GM19239 (cell line): ENCODE measurements at regions not wholly inside any gene's neighbourhood (a gene's known extent, or its start where the extent isn't known, plus 50 kb on each side); places are given as distances from the start of the nearest gene placed in this dataset.
A peak's percentile ranks its signal among the peaks of the same experiment; 100 is the strongest.
"Not testable (repeated sequence)": the region's sequence is repeated elsewhere in the genome, so short reads cannot be mapped to it uniquely, and the experiment has no call there.

ENCODE experiments used
- DNase-seq: peaks from one replicate; pipeline ENCODE4 v3.0.0; 2011; ENCODE audit warnings: low spot score; ENCODE audit not compliant: insufficient read length
- FAIRE-seq: peaks from 2 replicates; lab custom pipeline; 2011; peaks lifted over from hg19 to GRCh38; lab: Jason Lieb, UNC

DNA sequence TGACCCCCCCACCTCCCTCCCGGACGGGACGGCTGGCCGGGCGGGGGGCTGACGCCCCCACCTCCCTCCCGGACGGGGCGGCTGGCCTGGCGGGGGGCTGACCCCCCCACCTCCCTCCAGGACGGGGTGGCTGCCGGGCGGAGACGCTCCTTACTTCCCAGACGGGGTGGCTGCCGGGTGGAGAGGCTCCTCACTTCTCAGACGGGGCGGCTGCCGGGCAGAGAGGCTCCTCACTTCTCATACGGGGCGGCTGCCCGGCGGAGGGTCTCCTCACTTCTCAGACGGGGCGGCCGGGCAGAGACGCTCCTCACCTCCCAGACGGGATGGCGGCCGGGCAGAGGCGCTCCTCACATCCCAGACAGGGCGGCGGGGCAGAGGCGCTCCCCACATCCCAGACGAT lies 84.7 kb downstream of the OR2B2 start:
- not testable (repeated sequence) for DNase-seq, FAIRE-seq

DNA sequence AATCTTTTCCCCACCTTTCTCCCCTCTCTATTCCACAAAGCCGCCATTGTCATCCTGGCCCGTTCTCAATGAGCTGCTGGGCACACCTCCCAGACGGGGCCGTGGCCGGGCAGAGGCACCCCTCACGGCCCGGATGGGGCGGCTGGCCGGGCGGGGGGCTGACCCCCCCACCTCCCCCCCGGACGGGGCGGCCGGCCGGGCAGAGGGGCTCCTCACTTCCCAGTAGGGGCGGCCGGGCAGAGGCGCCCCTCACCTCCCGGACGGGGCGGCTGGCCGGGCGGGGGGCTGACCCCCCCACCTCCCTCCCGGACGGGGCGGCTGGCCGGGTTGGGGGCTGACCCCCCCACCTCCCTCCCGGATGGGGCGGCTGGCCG lies 85.6 kb downstream of the OR2B2 start:
- not testable (repeated sequence) for DNase-seq, FAIRE-seq

DNA sequence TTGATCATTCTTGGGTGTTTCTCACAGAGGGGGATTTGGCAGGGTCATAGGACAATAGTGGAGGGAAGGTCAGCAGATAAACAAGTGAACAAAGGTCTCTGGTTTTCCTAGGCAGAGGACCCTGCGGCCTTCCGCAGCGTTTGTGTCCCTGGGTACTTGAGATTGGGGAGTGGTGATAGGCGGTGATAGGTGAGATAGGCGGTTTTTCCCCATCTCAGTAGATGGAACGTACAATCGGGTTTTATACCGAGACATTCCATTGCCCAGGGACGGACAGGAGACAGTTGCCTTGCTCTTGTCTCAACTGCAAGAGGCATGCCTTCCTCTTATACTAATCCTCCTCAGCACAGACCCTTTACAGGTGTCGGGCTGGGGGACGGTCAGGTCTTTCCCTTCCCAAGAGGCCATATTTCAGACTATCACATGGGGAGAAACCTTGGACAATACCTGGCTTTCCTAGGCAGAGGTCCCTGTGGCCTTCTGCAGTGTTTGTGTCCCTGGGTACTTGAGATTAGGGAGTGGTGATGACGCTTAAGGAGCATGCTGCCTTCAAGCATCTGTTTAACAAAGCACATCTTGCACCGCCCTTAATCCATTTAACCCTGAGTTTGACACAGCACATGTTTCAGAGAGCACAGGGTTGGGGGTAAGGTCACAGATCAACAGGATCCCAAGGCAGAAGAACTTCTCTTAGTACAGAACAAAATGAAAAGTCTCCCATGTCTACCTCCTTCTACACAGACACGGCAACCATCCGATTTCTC lies 86.2 kb downstream of the OR2B2 start:
- not testable (repeated sequence) for DNase-seq, FAIRE-seq

DNA sequence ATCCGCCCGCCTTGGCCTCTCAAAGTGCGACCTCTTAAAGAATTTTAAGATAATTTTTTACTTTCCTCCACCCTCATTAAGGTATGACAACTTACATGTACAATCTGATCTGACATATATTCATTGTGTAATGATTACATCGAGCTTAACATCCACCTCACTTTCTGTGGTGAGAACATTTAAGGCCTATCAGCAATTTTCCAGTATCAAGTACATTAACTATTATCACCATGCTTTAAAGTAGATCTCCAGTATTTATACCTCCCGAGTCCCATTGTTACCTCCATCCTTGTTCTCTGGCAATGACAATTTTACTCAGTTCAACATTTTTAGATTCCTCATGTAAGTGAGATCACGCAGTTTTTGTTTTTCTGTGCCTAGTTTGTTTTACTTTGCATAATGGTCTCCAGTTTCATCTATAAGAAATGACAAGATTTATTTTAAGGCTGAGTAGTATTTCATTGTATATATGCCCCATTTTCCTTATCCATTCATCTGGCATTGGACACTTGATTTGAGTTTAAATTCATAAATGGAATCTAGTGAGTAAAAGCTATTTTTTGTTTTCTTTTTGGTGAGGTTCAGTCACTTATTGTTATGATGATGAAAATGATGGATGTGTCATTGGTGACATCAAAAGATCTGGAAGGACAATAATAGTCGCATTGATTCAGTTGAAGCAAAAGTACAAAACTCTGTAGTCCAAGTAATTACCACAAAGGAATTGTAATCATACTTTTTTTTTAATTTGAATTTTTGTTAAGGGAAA lies 87.0 kb downstream of the OR2B2 start:
- DNase-seq (no peak), FAIRE-seq (no peak)

GRCh38 chr6:27824211-27825024 lies 87.8 kb downstream of the OR2B2 start:
- peak; percentile 74 for FAIRE-seq
- not testable (repeated sequence) for DNase-seq

- not testable (repeated sequence) for DNase-seq
- peak; percentile 97 for FAIRE-seq
Measured at GRCh38 chr6:27823714-27824210, 88.4 kb downstream of the OR2B2 start.

DNA sequence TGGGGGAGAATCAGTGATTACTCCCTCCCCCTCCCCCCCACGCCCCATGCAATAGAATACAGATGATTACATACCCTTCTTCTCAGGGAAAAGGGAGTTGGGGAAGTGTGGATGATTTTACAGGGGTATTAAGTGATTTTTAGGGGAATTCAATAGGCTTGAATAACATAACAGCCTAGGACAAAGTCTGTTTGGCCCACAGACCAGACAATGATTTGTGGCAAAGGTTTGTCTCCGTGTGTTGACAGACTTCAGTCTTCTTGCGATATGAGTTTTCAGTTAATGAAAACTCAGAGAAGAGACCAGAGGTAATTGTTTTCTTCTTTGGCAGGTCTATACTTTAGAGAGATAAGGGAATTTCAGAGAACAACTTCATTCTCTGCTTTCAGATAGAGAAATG lies 95.3 kb downstream of the OR2B2 start:
- DNase-seq, result no peak
- FAIRE-seq, result no peak

DNA sequence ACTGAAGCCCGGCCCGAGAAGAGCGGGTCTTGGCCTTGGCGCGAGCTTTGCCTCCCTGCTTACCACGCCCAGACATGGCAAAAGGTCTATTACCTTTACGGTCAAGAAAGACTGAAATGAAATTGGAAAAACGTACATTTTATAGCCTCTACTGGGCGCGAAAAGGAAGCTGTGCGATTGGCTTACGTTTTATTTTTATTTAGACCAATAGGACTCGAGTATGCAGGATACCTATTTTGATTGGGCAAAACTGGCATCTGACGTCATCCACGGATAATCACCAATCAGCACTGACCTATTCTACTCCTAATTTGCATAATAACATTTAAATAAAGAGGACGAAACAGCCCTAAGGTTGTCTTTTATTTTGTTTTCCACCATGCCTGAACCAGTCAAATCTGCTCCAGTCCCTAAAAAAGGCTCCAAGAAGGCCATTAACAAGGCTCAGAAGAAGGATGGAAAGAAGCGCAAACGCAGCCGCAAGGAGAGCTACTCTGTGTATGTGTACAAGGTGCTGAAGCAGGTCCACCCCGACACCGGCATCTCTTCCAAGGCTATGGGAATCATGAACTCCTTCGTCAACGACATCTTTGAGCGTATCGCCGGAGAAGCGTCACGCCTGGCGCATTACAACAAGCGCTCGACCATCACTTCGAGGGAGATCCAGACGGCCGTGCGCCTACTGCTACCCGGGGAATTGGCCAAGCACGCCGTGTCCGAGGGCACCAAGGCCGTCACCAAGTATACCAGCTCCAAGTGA lies 97.4 kb downstream of the OR2B2 start:
- FAIRE-seq (no peak), DNase-seq (no peak)

DNA sequence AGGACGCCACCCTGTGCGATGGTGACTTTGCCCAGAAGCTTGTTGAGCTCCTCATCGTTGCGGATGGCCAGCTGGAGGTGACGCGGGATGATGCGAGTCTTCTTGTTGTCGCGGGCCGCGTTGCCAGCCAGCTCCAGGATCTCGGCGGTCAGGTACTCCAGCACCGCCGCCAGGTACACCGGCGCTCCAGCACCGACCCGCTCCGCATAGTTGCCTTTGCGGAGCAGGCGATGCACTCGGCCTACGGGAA lies 97.9 kb downstream of the OR2B2 start:
- peak; percentile 96 for FAIRE-seq
- DNase-seq, result not testable (repeated sequence)

GRCh38 chr6:27812805-27813492 lies 99.2 kb downstream of the OR2B2 start:
- no peak for FAIRE-seq
- DNase-seq, result no peak

GRCh38 chr6:27812078-27812804 lies 100.0 kb downstream of the OR2B2 start:
- DNase-seq (no peak), FAIRE-seq (no peak)

- DNase-seq (no peak), FAIRE-seq (no peak)
Measured at GRCh38 chr6:27811451-27811772, 100.8 kb downstream of the OR2B2 start.

- DNase-seq (no peak), FAIRE-seq (no peak)
Measured at GRCh38 chr6:27810768-27811450, 101.3 kb downstream of the OR2B2 start.

DNA sequence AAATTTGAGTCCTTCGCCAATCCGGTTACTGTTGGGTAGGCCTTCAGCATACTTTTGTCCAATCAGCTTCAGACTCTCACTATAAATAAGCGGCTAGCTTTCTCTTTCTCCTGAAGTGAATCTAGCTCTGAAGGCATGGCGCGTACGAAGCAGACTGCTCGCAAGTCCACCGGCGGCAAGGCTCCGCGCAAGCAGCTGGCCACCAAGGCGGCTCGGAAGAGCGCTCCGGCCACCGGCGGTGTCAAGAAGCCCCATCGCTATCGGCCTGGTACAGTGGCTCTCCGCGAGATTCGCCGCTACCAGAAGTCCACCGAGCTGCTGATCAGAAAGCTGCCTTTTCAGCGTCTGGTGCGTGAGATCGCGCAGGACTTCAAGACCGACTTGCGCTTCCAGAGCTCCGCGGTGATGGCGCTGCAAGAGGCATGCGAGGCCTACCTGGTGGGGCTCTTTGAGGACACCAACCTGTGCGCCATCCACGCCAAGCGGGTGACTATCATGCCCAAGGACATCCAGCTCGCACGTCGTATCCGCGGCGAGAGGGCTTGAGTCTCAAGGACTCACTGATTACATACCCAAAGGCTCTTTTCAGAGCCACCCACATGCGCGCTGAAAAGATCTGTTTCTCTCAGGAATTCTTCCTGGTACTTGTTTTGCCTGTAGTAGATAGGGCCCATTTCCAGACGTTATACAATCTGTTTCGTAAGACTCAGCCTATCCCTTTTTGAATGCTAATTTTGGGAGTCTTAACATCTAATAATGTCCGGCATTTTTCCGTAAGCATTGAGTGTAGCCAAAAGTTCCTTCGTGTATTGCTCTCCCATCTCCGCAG lies 102.0 kb downstream of the OR2B2 start:
- DNase-seq (no peak), FAIRE-seq (peak; percentile 23)

- FAIRE-seq (no peak), DNase-seq (no peak)
Measured at GRCh38 chr6:27809067-27809938, 102.9 kb downstream of the OR2B2 start.

- DNase-seq, FAIRE-seq: not testable (repeated sequence)
Measured at GRCh38 chr6:27808242-27809066, 103.7 kb downstream of the OR2B2 start.
